ENCODE measurements at regions not wholly inside any gene's neighbourhood (a gene's known extent, or its start where the extent isn't known, plus 50 kb on each side); places are given as distances from the start of the nearest gene placed in this dataset.

GRCh38 chr4:183763990-183764754 is 105.1 kb downstream of the TRAPPC11 start:
- no peak for DNase-seq

- no peak for DNase-seq
These were observed 106.3 kb downstream of the TRAPPC11 start for GRCh38 chr4:183765251-183765911.

GRCh38 chr4:183766140-183766539 is 107.0 kb downstream of the TRAPPC11 start:
- no peak for DNase-seq

DNA sequence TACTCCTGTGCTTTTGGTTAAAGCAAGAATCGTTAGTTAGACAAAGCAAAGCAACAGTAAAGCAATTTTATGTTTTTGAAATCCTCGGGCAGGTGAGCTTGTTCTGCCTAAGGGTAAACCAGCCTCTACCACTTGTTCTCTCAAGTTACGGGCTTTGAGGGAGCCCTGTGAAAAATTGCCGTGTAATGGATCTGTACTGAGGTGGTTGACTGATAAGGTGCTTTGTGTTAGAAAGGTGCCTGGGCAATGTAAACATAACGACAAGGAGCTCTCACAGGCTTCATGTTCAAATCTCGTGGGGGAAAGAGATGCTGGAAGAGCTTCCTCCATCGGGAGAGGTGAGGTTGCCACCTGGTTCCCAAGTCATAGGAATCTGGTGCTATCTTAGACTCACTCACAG is 111.8 kb downstream of the TRAPPC11 start:
- DNase-seq = no peak

GRCh38 chr4:183772361-183772760 is 113.3 kb downstream of the TRAPPC11 start:
- DNase-seq = no peak

GRCh38 chr4:183773790-183774189 is 114.7 kb downstream of the TRAPPC11 start:
- DNase-seq = no peak

DNA sequence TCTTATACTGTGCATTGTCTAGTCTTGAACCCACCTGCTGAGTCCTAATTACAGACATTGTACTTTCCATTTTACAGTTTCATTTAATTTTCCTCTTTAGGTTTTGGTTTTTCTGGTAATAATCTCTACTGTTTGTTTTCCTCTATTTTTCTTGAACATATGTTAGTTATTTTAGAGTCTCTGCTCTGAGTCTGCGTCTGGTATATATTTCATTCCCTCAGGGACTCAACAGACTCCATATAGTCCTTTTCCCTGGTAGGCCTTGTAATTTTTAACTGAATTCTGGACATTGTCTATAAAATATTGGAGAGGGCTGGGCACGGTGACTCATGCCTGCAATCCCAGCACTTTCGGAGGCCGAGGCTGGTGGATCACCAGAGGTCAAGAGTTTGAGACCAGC is 121.8 kb upstream of the STOX2 start:
- no peak for DNase-seq

DNA sequence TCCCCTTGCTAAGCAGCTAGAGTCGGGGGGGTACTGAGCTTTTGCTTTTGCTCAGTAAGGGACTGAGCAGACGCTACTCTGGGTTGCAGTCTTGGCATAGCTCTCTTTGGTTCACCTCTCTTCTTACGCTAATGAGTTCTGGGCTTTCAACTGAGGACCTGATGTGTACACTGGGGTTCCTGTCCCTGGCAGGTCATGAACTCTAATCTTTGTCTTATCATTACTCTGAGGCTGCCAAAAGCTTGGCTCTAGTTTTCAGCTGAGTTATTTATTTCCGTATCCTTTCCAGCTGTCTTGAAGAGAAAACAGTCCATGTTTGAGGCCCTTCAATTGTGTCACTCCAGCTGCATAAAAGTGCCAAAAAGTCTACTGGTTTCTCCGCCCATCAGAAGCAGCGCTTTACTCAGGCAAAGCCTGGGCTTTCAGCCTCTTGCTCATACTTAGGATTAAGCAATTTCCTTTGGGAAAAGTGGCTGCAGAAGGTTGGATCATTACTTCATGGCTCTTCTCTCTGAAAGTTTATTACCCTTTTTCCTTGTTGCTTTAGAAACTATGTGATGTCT is 121.0 kb upstream of the STOX2 start:
- DNase-seq = no peak

DNA sequence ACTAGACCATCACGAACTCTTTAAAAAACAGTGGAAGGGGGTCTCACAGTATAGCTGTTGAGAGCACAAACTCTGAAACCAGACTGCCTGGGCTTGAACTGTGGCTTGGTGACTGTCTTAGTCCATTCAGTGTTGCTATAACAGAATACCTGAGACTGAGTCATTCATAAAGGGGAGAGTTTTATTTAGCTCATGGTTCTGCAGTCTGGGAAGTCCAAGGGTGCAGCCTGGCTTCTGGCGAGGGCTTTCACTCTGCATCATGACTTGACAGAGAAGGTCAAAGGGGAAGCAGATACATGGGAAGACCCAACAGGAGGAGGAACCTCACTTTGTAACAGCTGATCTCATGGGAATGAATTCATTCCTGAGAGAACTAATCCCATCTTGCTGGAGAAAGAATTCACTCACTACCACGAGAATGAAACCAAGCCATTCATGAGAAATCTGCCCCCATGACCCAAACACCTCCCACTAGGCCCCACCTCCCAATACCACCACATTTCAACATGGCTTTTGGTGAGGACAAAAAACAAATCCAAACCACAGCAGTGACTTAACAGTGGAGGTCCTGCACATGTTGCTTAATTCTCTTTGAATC is 116.7 kb upstream of the STOX2 start:
- no peak for DNase-seq

DNA sequence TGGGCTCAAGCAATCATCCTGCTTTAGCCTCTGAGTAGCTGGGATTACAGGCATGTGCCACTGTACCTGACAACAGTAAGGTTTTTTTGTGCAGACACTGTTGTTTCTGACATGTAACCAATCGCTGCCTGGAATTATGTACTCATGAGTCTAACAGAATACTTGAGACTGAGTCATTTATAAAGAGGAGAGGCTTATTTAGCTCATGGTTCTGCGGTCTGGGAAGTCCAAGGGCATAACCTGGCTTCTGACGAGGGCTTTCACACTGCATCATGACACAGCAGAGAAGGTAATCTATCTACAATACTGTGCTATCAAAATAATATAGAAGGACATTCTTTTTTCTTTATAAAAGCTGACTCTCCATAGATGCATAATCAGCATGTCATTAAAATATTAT is 115.5 kb upstream of the STOX2 start:
- no peak for DNase-seq

- DNase-seq = no peak
These were observed 114.4 kb upstream of the STOX2 start for GRCh38 chr4:183790661-183791060.

- DNase-seq = peak; percentile 37
These were observed 108.1 kb upstream of the STOX2 start for GRCh38 chr4:183797011-183797444.

DNA sequence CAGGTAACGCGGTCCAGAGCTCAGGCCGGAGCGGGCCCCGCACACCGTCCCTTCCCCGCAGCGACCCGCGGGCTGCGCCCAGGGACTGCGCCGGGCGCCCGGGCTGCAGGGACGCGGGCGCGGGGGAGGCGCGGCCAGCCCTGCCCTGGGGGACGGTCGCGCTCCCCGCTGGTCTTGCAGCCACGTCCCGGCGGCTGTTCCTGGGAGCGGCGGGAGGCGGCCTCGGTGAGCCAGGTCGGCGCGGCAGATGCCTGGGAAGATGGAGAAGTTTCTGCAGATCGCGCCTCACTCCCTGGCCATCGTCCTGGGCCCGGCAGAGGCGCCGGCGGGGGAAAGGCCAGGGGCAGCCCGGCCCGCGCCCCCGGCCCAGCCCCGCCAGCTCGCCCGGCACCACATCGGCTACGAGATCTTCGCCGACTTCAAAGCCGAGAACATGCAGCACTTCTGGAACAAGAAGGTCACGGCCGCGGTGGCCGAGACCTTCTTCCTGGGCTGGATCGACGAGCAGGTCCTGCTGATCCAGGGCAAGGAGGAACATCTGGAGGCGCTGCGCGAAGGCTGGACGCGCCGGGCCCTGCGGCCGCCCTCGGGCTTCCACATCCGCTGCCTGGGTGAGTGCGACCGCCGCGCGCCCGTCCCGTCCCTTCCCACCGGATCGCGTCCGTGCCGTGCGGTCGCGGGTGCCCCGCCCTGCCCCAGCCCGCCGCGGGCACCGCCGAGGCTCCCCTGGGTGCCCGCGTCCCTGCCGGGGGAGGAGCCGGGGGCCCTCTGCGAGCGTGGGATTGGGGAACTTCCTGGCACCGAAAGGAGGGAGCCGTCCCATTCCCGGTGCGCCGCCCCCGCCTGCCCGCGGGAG is 107.4 kb upstream of the STOX2 start:
- DNase-seq = peak; percentile 41

DNA sequence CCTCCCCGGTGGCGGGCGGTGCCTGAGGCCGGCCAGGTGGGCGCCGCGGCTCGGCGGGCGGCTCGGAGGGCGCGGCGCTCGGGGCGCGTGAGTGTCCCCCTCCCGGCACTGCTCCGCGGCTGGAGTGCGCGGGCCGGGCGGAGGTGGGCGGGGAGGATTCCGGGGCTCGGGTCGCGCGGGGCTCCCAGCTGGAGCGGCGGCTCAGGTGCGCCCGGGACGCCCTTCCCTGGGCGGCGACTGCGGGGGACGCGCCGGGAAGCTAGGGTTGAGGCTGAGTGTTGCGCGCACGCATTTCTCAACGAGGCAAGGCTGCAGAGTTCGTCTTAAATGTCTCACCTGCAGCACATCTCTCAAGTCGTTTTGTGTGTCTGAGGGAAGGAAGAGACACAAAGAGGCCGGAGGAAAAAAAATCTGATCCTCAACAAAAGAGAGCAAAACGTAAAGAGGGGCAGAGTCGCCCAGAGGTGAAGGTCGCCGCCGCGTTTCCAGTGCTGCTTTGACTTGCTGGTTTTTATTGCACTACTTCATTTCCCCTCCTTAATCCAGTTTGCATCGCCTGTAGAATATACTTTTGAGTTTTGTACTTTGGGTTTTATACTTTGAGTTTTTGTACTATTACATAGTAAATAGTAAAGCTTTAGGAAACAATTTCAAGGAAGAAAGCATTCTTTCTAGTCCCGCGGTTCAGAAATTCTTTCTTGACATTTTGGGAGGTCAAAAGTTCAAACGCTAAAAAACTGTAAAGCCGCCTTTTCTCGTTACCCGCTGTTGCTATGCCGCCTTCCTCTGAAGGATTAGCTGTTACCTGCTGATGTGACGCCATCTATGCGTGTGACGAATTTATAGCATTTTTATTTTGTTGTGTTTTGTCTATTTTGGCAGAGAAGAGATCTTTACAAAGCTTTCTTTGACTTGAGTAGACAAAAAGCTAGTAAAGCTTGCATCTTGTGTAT is 106.5 kb upstream of the STOX2 start:
- DNase-seq = peak; percentile 19

DNA sequence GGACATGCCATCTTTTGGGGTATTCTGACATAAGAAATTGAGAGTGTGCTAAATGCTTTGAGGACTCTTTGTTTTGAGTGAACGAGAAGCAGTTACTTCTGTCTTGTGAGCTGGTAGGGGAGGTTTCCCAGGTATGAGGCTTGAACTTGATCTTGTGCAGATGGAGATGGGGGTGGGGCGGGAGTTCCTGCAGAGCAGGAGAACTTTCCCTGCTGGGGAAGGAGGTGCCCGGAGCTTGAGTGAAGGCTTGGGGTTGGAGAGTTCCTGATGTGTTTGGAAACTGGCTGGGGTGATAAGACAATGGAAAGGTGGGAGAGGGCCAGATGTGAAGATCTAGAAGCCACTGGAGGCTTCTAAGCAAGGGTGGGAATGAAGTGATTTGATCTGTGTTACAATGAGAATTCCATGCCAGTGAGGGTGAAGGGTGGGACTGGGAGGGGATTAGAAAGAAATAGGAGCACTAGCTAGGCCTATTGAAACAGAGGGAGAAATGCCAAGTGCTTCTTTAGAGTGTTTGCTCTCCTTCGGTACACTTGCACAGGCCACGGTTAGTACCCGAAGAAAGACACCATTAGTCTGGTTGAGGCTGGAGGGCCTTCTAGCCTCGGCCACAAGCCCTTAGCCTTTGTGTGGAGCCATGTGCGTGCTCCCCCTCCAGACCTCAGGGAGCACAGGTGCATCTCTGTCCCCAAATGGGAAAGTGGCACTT is 103.5 kb upstream of the STOX2 start:
- DNase-seq = no peak

DNA sequence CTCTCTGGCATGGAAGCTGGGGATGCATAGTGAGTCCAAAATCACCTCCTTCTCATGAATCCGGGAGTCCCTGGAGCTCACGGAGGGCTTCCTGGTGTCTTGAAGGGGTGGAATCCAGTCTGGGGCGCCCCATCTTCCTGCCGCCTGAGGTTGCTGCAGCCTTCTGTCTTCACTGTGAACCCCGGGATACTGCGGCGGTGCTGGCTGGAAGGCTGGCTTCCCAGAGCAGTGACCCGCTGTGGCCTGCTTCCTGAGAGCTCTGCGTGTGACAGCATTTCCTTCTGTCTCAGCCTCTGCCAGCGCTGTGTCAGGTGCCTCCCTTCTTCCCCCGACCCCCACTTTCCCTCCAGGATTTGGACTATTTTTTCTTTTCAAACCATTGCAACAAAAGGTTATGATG is 98.8 kb upstream of the STOX2 start:
- no peak for DNase-seq

- DNase-seq = no peak
These were observed 97.5 kb upstream of the STOX2 start for GRCh38 chr4:183807420-183808096.

DNA sequence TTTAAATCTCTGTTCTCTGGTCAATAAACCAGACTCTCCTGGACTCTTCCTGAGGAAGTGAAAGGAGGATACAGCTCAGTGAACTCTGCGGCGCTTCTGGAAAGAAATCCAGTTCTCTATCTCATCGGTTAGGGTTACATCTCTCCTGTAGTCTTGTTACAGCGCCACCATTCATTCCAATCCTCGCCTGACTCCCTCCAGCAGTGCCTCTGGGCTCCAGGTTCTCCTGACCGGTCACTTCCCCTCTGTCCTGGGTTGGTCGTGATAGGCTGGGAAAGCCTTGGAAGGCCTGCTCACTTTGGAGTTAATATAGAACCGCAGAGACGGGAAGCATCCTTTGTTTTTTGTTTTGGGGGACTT is 97.0 kb upstream of the STOX2 start:
- no peak for DNase-seq

- no peak for DNase-seq
These were observed 92.5 kb upstream of the STOX2 start for GRCh38 chr4:183812567-183812966.

- no peak for DNase-seq
These were observed 90.6 kb upstream of the STOX2 start for GRCh38 chr4:183814461-183814860.

DNA sequence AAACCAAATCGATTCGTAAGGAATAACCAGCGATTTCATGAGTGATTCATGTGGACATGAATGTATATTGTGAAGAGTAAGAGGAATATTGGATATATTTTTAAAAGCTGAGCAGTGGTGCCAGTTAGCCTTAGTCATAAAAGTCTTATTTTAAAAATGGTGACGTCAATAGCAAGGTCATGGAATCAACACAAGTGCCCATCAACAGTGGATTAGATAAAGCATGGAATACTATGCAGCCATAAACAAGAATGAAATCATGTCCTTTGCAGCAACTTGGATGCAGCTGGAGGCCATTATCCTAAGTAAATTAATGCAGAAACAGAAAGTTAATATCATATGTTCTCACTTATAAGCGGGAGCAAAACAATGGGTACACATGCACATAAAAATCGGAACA is 89.0 kb upstream of the STOX2 start:
- no peak for DNase-seq
